H9 (cell line): ENCODE measurements at regions not wholly inside any gene's neighbourhood (a gene's known extent, or its start where the extent isn't known, plus 50 kb on each side); places are given as distances from the start of the nearest gene placed in this dataset.

ENCODE experiments used
- DNase-seq: peaks from one replicate; pipeline ENCODE4 v3.0.0-alpha.2; 2017
- H2AFZ ChIP-seq: one replicate; pipeline ENCODE4 v1.6.1; 2013; ENCODE audit warnings: mild to moderate bottlenecking, low read length, control low read depth, moderate library complexity
- H2AK5ac ChIP-seq: 2 replicates; pipeline ENCODE4 v1.6.1; 2013; ENCODE audit warnings: low read length, control low read depth, mixed read lengths; ENCODE audit not compliant: insufficient read length
- H2BK120ac ChIP-seq: one replicate; pipeline ENCODE4 v1.6.1; 2013; ENCODE audit warnings: low read depth, mild to moderate bottlenecking, low read length, control low read depth, inconsistent platforms; ENCODE audit not compliant: poor library complexity, severe bottlenecking
- H2BK12ac ChIP-seq: 2 replicates; pipeline ENCODE4 v1.6.1; 2013; ENCODE audit warnings: low read length, control low read depth, mixed read lengths, low read depth; ENCODE audit not compliant: insufficient read length
- H2BK15ac ChIP-seq: 2 replicates; pipeline ENCODE4 v1.6.1; 2013; ENCODE audit warnings: low read depth, low read length, control low read depth
- H2BK20ac ChIP-seq: one replicate; pipeline ENCODE4 v1.6.1; 2013; ENCODE audit warnings: low read depth, mild to moderate bottlenecking, low read length, control low read depth, inconsistent platforms; ENCODE audit not compliant: poor library complexity, severe bottlenecking
- H2BK5ac ChIP-seq: 2 replicates; pipeline ENCODE4 v1.6.1; 2013; ENCODE audit warnings: low read length, control low read depth, mixed read lengths; ENCODE audit not compliant: insufficient read length
- H3K14ac ChIP-seq: 2 replicates; pipeline ENCODE4 v1.6.1; 2013; ENCODE audit warnings: low read length, control low read depth; ENCODE audit not compliant: insufficient read depth
- H3K18ac ChIP-seq: 2 replicates; pipeline ENCODE4 v1.6.1; 2013; ENCODE audit warnings: low read depth, mild to moderate bottlenecking, mixed read lengths, low read length, control low read depth; ENCODE audit not compliant: insufficient read length
- H3K23ac ChIP-seq: 2 replicates; pipeline ENCODE4 v1.6.1; 2013; ENCODE audit warnings: low read length, control low read depth, mixed read lengths, low read depth; ENCODE audit not compliant: insufficient read length
- H3K23me2 ChIP-seq: 2 replicates; pipeline ENCODE4 v1.6.1; 2013; ENCODE audit warnings: low read depth, mild to moderate bottlenecking, mixed read lengths, low read length, control low read depth; ENCODE audit not compliant: insufficient read length, poor library complexity, severe bottlenecking
- H3K27ac ChIP-seq: 2 replicates; pipeline ENCODE4 v1.5.1; 2013; ENCODE audit warnings: low read length, control low read depth, mixed read lengths, low read depth; ENCODE audit not compliant: insufficient read length
- H3K27me3 ChIP-seq: 2 replicates; pipeline ENCODE4 v1.6.1; 2013; ENCODE audit warnings: low read length, control low read depth, inconsistent platforms; ENCODE audit not compliant: insufficient read depth
- H3K4ac ChIP-seq: 2 replicates; pipeline ENCODE4 v1.6.1; 2013; ENCODE audit warnings: low read depth, mild to moderate bottlenecking, control low read depth, inconsistent platforms, low read length, moderate library complexity
- H3K4me1 ChIP-seq: 2 replicates; pipeline ENCODE4 v1.6.1; 2013; ENCODE audit warnings: low read length, control low read depth, inconsistent platforms; ENCODE audit not compliant: insufficient read depth
- H3K4me2 ChIP-seq: 2 replicates; pipeline ENCODE4 v1.6.1; 2013; ENCODE audit warnings: low read length, control low read depth, mixed read lengths; ENCODE audit not compliant: insufficient read length, insufficient read depth
- H3K56ac ChIP-seq: 2 replicates; pipeline ENCODE4 v1.6.1; 2013; ENCODE audit warnings: low read depth, mild to moderate bottlenecking, mixed read lengths, low read length, control low read depth; ENCODE audit not compliant: insufficient read length
- H3K79me1 ChIP-seq: 2 replicates; pipeline ENCODE4 v1.6.1; 2013; ENCODE audit warnings: low read depth, mild to moderate bottlenecking, moderate library complexity, low read length, control low read depth, inconsistent platforms; ENCODE audit not compliant: insufficient read depth, poor library complexity, severe bottlenecking
- H3K79me2 ChIP-seq: 2 replicates; pipeline ENCODE4 v1.6.1; 2013; ENCODE audit warnings: low read length, control low read depth, inconsistent platforms; ENCODE audit not compliant: insufficient read depth
- H3K9ac ChIP-seq: 2 replicates; pipeline ENCODE4 v1.6.1; 2013; ENCODE audit warnings: low read length, control low read depth, mixed read lengths; ENCODE audit not compliant: insufficient read length; ENCODE audit errors: extremely low read depth
- H3K9me3 ChIP-seq: one replicate; pipeline ENCODE4 v1.6.1; 2013; ENCODE audit warnings: low read depth, low read length, inconsistent platforms; ENCODE audit not compliant: control insufficient read depth
- H3T11ph ChIP-seq: one replicate; pipeline ENCODE4 v1.6.1; 2013; ENCODE audit warnings: mild to moderate bottlenecking, low read length, control low read depth, inconsistent platforms
- H4K20me1 ChIP-seq: one replicate; pipeline ENCODE4 v1.6.1; 2013; ENCODE audit not compliant: control insufficient read depth, insufficient read length, insufficient read depth
- H4K5ac ChIP-seq: 2 replicates; pipeline ENCODE4 v1.6.1; 2013; ENCODE audit warnings: low read depth, mild to moderate bottlenecking, mixed read lengths, low read length, control low read depth; ENCODE audit not compliant: insufficient read length
- H4K8ac ChIP-seq: replicated peaks from 2 replicates; pipeline ENCODE4 v1.6.1; 2013; ENCODE audit warnings: low read length, control low read depth, mixed read lengths, low read depth; ENCODE audit not compliant: insufficient read length
- H4K91ac ChIP-seq: 2 replicates; pipeline ENCODE4 v1.6.1; 2013; ENCODE audit warnings: low read depth, mild to moderate bottlenecking, moderate library complexity, mixed read lengths, low read length, control low read depth; ENCODE audit not compliant: insufficient read length
- H3K27ac Mint-ChIP-seq, 3 experiments: 2 replicates in 2 of 3; 3 replicates in 1 of 3; pipeline ENCODE4 v1.8.0; 2020 to 2021; ENCODE audit warnings: mixed read lengths in 3 of 3, mild to moderate bottlenecking in 1 of 3, moderate library complexity in 1 of 3
- H3K27me3 Mint-ChIP-seq: 2 replicates; pipeline ENCODE4 v1.8.0; 2021; ENCODE audit warnings: low read depth, mild to moderate bottlenecking, moderate library complexity, mixed read lengths
- H3K36me3 Mint-ChIP-seq, 3 experiments: 2 replicates in 2 of 3; 3 replicates in 1 of 3; pipeline ENCODE4 v1.8.0; 2020 to 2021; ENCODE audit warnings: low read depth in 3 of 3, mixed read lengths in 3 of 3; ENCODE audit not compliant: insufficient read depth in 1 of 3
- H3K4me1 Mint-ChIP-seq, 2 experiments: 2 replicates each; pipeline ENCODE4 v1.8.0; 2020; ENCODE audit warnings: mixed read lengths in 2 of 2
- H3K4me3 Mint-ChIP-seq, 2 experiments: 2 replicates in 1 of 2; 3 replicates in 1 of 2; pipeline ENCODE4 v1.8.0; 2020 to 2021; ENCODE audit warnings: mild to moderate bottlenecking in 2 of 2, mixed read lengths in 2 of 2, moderate library complexity in 1 of 2
- H3K9me3 Mint-ChIP-seq, 2 experiments: 2 replicates in 1 of 2; 3 replicates in 1 of 2; pipeline ENCODE4 v1.8.0; 2020; ENCODE audit warnings: mild to moderate bottlenecking in 2 of 2, mixed read lengths in 2 of 2, moderate library complexity in 1 of 2
- WGBS: extraction: QIAGEN DNeasy Blood & Tissue Kit; methylation state at CpG from one replicate; pipeline ENCODE4 v1.1.7; 2013; ENCODE audit warnings: missing lambda C conversion rate, low lambda C conversion rate, mixed read lengths; ENCODE audit not compliant: insufficient read length; ENCODE audit errors: extremely low coverage; 5-methylcytosine and 5-hydroxymethylcytosine counted together
- TF ChIP-seq, protein P1 (sequence below): fragments of 200-600 bp; sonication (generic); conservative IDR thresholded peaks from 3 replicates; pipeline ENCODE4 v1.8.0; 2021; ENCODE audit warnings: antibody characterized with exemption, mild to moderate bottlenecking

DNA sequence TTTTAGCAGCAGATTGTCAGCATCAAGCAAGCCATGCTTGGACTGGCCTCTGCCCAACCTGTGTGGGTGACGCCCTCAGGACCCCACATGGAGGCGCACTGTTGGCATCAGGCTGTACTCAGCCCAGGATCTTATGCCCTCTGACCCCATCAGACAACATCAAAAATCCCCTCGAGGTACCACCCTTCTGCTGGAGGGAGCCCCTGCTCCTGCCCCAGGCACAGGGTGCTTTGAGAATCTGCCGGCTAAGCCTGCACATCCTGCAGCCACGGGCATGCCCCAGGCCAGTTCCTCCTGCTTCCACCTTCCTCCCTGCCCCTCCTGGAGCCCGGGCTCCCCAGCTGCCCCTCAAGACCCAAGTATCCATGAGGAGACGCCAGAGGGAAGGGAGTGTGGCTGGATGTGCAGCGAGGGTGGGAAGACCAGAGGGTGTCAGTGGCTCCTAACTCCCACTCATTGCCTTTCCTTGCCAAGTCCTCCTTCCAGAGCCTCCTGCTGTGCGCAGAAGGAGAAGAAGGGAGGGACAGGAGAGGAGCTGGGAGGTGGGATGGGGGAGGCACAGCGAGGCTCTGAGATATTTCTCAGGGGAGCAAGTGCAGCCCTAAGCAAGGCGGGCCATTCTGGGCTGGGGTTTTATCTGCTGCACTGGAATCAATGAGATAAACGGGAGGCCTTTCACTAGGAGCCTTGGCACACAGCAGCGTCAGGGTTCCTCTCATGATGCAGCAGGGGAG, 77.4 kb upstream of the CST7 start:
- DNase-seq = no peak
- H4K8ac ChIP-seq = no peak overlapping the region
- no peaks in the 10 kb centered on the region for H3K4me1 ChIP-seq
- peaks cover 2% of the 10 kb centered on the region for H3K23me2 ChIP-seq
- H3K9ac ChIP-seq = no peak overlapping the region
- H3K23ac ChIP-seq = no peak overlapping the region
- no peak overlapping the region for H3K27ac ChIP-seq
- H3K4ac ChIP-seq = no peak overlapping the region
- H2BK20ac ChIP-seq = no peak overlapping the region
- H3K27me3 ChIP-seq = no peaks in the 10 kb centered on the region
- no peak overlapping the region for H2BK15ac ChIP-seq
- no peak overlapping the region; the same call in 1 of the 2 replicates for H3K14ac ChIP-seq
- H4K5ac ChIP-seq = no peak overlapping the region
- H3K4me2 ChIP-seq = no peak overlapping the region
- H3K27ac Mint-ChIP-seq = no peak overlapping the region
- no peaks in the 10 kb centered on the region; a peak in 2 of 7 replicates for H3K36me3 Mint-ChIP-seq
- no peaks in the 10 kb centered on the region for H4K20me1 ChIP-seq
- TF ChIP-seq, protein P1, sequence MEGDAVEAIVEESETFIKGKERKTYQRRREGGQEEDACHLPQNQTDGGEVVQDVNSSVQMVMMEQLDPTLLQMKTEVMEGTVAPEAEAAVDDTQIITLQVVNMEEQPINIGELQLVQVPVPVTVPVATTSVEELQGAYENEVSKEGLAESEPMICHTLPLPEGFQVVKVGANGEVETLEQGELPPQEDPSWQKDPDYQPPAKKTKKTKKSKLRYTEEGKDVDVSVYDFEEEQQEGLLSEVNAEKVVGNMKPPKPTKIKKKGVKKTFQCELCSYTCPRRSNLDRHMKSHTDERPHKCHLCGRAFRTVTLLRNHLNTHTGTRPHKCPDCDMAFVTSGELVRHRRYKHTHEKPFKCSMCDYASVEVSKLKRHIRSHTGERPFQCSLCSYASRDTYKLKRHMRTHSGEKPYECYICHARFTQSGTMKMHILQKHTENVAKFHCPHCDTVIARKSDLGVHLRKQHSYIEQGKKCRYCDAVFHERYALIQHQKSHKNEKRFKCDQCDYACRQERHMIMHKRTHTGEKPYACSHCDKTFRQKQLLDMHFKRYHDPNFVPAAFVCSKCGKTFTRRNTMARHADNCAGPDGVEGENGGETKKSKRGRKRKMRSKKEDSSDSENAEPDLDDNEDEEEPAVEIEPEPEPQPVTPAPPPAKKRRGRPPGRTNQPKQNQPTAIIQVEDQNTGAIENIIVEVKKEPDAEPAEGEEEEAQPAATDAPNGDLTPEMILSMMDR = no peak
- no peak overlapping the region for H3K4me3 Mint-ChIP-seq
- H3K79me2 ChIP-seq = no peaks in the 10 kb centered on the region
- H2BK5ac ChIP-seq = no peak overlapping the region
- H2AK5ac ChIP-seq = no peak overlapping the region
- WGBS = no CpG with 5 or more reads among the region's 13 CpGs
- H3K18ac ChIP-seq = no peak overlapping the region
- no peak overlapping the region for H3T11ph ChIP-seq
- H2AFZ ChIP-seq = no peak overlapping the region
- no peak overlapping the region for H4K91ac ChIP-seq
- H3K79me1 ChIP-seq = no peaks in the 10 kb centered on the region
- H3K27me3 Mint-ChIP-seq = peaks cover 2% of the 10 kb centered on the region; the same call in 1 of the 2 replicates
- H3K9me3 Mint-ChIP-seq = peaks cover 9 to 11% of the 10 kb centered on the region in 2 experiments; a peak in 4 of 5 replicates
- no peaks in the 10 kb centered on the region for H3K9me3 ChIP-seq
- H3K4me1 Mint-ChIP-seq = peaks cover 3 to 4% of the 10 kb centered on the region in 2 experiments; a peak in 2 of 4 replicates
- H2BK12ac ChIP-seq = no peak overlapping the region
- no peak overlapping the region for H3K56ac ChIP-seq
- no peak overlapping the region for H2BK120ac ChIP-seq
